SK-N-SH treated with all-trans-retinoic acid at 6 μM for 48 hours (cell line): ENCODE measurements at regions not wholly inside any gene's neighbourhood (a gene's known extent, or its start where the extent isn't known, plus 50 kb on each side); places are given as distances from the start of the nearest gene placed in this dataset.

Experiments used
- ATAC-seq: fragments of 200-7000 bp; cut with Tn5 transposase; 3 replicates; pipeline ENCODE4 v1.9.1; 2020; ENCODE audit warnings: mild to moderate bottlenecking, moderate library complexity
- ARNTL ChIP-seq: fragments of 450-650 bp; formaldehyde crosslinking; IDR thresholded peaks from 2 replicates; pipeline ENCODE4 v1.5.0; 2020; ENCODE audit warnings: low read depth, mild to moderate bottlenecking, moderate library complexity, borderline replicate concordance
- BACH2 ChIP-seq: fragments of 250-450 bp; sonication (Bioruptor Pico); IDR thresholded peaks from 2 replicates; pipeline ENCODE4 v1.9.0; 2021; ENCODE audit warnings: mild to moderate bottlenecking, borderline replicate concordance
- CREB5 ChIP-seq: fragments of 250-450 bp; sonication (Bioruptor Pico); IDR thresholded peaks from 2 replicates; pipeline ENCODE4 v1.5.1; 2020; ENCODE audit warnings: low read depth, mild to moderate bottlenecking, moderate library complexity
- CSDC2 ChIP-seq: fragments of 250-450 bp; sonication (Bioruptor Pico); IDR thresholded peaks from 2 replicates; pipeline ENCODE4 v1.5.0; 2020; ENCODE audit warnings: mild to moderate bottlenecking, moderate library complexity
- CSRNP3 ChIP-seq: fragments of 250-450 bp; sonication (Bioruptor Pico); IDR thresholded peaks from 2 replicates; pipeline ENCODE4 v1.5.1; 2021; ENCODE audit warnings: mild to moderate bottlenecking, moderate library complexity
- GLIS3 ChIP-seq: fragments of 250-450 bp; sonication (Bioruptor Pico); IDR thresholded peaks from 2 replicates; pipeline ENCODE4 v1.5.0; 2020; ENCODE audit warnings: mild to moderate bottlenecking, moderate library complexity
- ISL1 ChIP-seq: fragments of 250-450 bp; sonication (Bioruptor Pico); IDR thresholded peaks from 2 replicates; pipeline ENCODE4 v2.1.2; 2022; ENCODE audit warnings: mild to moderate bottlenecking, moderate library complexity
- OSR1 ChIP-seq: fragments of 250-450 bp; sonication (Bioruptor Pico); IDR thresholded peaks from 2 replicates; pipeline ENCODE4 v1.8.0; 2022; ENCODE audit warnings: moderate library complexity, mild to moderate bottlenecking, inconsistent platforms
- PATZ1 ChIP-seq: fragments of 250-450 bp; sonication (Bioruptor Pico); IDR thresholded peaks from 2 replicates; pipeline ENCODE4 v1.8.0; 2020; ENCODE audit warnings: mild to moderate bottlenecking, moderate library complexity, borderline replicate concordance
- POU6F1 ChIP-seq: fragments of 250-450 bp; sonication (Bioruptor Pico); IDR thresholded peaks from 2 replicates; pipeline ENCODE4 v1.8.0; 2021; ENCODE audit warnings: low read depth, mild to moderate bottlenecking, moderate library complexity, borderline replicate concordance
- PPARA ChIP-seq: fragments of 250-450 bp; sonication (Bioruptor Pico); IDR thresholded peaks from 2 replicates; pipeline ENCODE4 v1.5.0; 2020; ENCODE audit warnings: mild to moderate bottlenecking, borderline replicate concordance
- SNAI2 ChIP-seq: fragments of 250-450 bp; sonication (Bioruptor Pico); IDR thresholded peaks from 2 replicates; pipeline ENCODE4 v1.5.0; 2020; ENCODE audit warnings: mild to moderate bottlenecking, moderate library complexity
- TCF4 ChIP-seq: fragments of 250-450 bp; sonication (Bioruptor Pico); IDR thresholded peaks from 2 replicates; pipeline ENCODE4 v1.8.0; 2021; ENCODE audit warnings: mild to moderate bottlenecking, moderate library complexity, borderline replicate concordance
- TOX ChIP-seq: fragments of 250-450 bp; sonication (Bioruptor Pico); IDR thresholded peaks from 2 replicates; pipeline ENCODE4 v1.8.0; 2021; ENCODE audit warnings: mild to moderate bottlenecking, moderate library complexity, borderline replicate concordance
- ZFP3 ChIP-seq: fragments of 250-450 bp; sonication (Bioruptor Pico); IDR thresholded peaks from 2 replicates; pipeline ENCODE4 v1.5.0; 2020; ENCODE audit warnings: mild to moderate bottlenecking, moderate library complexity
- ZFP30 ChIP-seq: fragments of 450-650 bp; formaldehyde crosslinking; IDR thresholded peaks from 2 replicates; pipeline ENCODE4 v1.5.0; 2022; ENCODE audit warnings: mild to moderate bottlenecking, moderate library complexity
- ZNF70 ChIP-seq: fragments of 450-650 bp; formaldehyde crosslinking; IDR thresholded peaks from 2 replicates; pipeline ENCODE4 v1.5.0; 2020; ENCODE audit warnings: mild to moderate bottlenecking, moderate library complexity
- ZNF8 ChIP-seq: fragments of 450-650 bp; formaldehyde crosslinking; IDR thresholded peaks from 2 replicates; pipeline ENCODE4 v1.5.0; 2020; ENCODE audit warnings: mild to moderate bottlenecking, moderate library complexity

GRCh38 chr5:74153255-74153790, 487.2 kb downstream of the ENC1 start:
- no peak for ATAC-seq

GRCh38 chr5:74152625-74153254, 487.8 kb downstream of the ENC1 start:
- TF ChIP-seq ZNF70 (CRISPR knock-in tag) (no peak), TCF4 (CRISPR knock-in tag) (no peak), BACH2 (no peak), ISL1 (no peak), SNAI2 (CRISPR knock-in tag) (no peak), CSRNP3 (no peak), GLIS3 (CRISPR knock-in tag) (no peak), CREB5 (no peak)
- no peak for ATAC-seq

More at GRCh38 chr5:74153255-74153790, 487.2 kb downstream of the ENC1 start:
- TF ChIP-seq ZFP30 (CRISPR knock-in tag) = no peak
- no peak for TF ChIP-seq CSDC2 (CRISPR knock-in tag)
- TF ChIP-seq SNAI2 (CRISPR knock-in tag) = no peak
- TF ChIP-seq ISL1 = no peak
- TF ChIP-seq CREB5 = no peak
- TF ChIP-seq, all 23 proteins: peak for 0

- TF ChIP-seq ZNF8 = no peak
- no peak for TF ChIP-seq ZFP3 (CRISPR knock-in tag)
- no peak for TF ChIP-seq PPARA
- no peak for TF ChIP-seq PATZ1 (CRISPR knock-in tag)
- TF ChIP-seq OSR1 (CRISPR knock-in tag) = no peak
- TF ChIP-seq POU6F1 (CRISPR knock-in tag) = no peak
- no peak for TF ChIP-seq ZFP30 (CRISPR knock-in tag)
- no peak for TF ChIP-seq CSDC2 (CRISPR knock-in tag)
- no peak for TF ChIP-seq GLIS3 (CRISPR knock-in tag)
- no peak for TF ChIP-seq TOX (CRISPR knock-in tag)
- TF ChIP-seq CSRNP3 = no peak
- no peak for TF ChIP-seq SNAI2 (CRISPR knock-in tag)
- TF ChIP-seq ISL1 = no peak
- ATAC-seq = no peak
Observed at GRCh38 chr5:74152136-74152535, 488.4 kb downstream of the ENC1 start.

- no peak for TF ChIP-seq ARNTL (CRISPR knock-in tag)
- no peak for TF ChIP-seq CREB5
- no peak for TF ChIP-seq CSDC2 (CRISPR knock-in tag)
- TF ChIP-seq ISL1 = no peak
- TF ChIP-seq ZFP30 (CRISPR knock-in tag) = no peak
- no peak for TF ChIP-seq CSRNP3
- no peak for TF ChIP-seq OSR1 (CRISPR knock-in tag)
- no peak for TF ChIP-seq TCF4 (CRISPR knock-in tag)
- no peak; the same call in 2 of the 3 replicates for ATAC-seq
Observed at GRCh38 chr5:74149395-74149794, 491.1 kb downstream of the ENC1 start.
